ENCODE measurements at regions not wholly inside any gene's neighbourhood (a gene's known extent, or its start where the extent isn't known, plus 50 kb on each side); places are given as distances from the start of the nearest gene placed in this dataset.

DNA sequence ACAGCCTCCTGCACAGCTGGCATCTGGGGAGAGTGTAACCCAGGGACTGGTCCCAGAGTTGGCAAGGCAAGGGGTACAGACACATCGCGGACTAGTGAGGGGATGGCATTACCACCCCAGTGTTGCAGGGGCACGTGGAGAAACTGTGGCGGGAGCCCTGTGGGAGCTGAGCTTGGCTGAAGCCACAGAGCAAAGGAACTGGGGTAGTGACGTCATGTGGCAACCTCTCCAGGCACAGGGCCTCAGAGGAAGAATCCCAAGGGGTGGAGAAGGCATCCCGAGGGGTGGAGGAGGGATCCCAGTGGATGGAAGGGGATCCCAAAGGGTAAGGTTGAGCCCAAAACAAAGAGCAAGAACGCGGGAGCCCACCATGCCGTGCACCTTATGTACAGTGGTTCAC, 70.1 kb downstream of the GSC start:
- TF ChIP-seq POLR2A (IDR thresholded peaks at IDR 0.05; ENCODE audit: insufficient read depth in 1 of 2, low read depth in 2 of 2, low read length in 2 of 2), result no peak
- TF ChIP-seq EZH2 (conservative IDR thresholded peaks at IDR 0.05; ENCODE audit: low read depth, low read length), result no peak
- TF ChIP-seq, protein P1, sequence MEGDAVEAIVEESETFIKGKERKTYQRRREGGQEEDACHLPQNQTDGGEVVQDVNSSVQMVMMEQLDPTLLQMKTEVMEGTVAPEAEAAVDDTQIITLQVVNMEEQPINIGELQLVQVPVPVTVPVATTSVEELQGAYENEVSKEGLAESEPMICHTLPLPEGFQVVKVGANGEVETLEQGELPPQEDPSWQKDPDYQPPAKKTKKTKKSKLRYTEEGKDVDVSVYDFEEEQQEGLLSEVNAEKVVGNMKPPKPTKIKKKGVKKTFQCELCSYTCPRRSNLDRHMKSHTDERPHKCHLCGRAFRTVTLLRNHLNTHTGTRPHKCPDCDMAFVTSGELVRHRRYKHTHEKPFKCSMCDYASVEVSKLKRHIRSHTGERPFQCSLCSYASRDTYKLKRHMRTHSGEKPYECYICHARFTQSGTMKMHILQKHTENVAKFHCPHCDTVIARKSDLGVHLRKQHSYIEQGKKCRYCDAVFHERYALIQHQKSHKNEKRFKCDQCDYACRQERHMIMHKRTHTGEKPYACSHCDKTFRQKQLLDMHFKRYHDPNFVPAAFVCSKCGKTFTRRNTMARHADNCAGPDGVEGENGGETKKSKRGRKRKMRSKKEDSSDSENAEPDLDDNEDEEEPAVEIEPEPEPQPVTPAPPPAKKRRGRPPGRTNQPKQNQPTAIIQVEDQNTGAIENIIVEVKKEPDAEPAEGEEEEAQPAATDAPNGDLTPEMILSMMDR (CRISPR knock-in tag; IDR thresholded peaks at IDR 0.05), result no peak
- TF ChIP-seq EHMT2 (IDR thresholded peaks at IDR 0.05; ENCODE audit: borderline replicate concordance, low read depth, low read length), result no peak
- no peak for TF ChIP-seq ZNF3 (CRISPR knock-in tag; IDR thresholded peaks at IDR 0.05)
- no peak for TF ChIP-seq MAX (IDR thresholded peaks at IDR 0.05)

Data from HepG2 (cell line).